Panc1 (cell line): ENCODE measurements at regions not wholly inside any gene's neighbourhood (a gene's known extent, or its start where the extent isn't known, plus 50 kb on each side); places are given as distances from the start of the nearest gene placed in this dataset.
A peak's percentile ranks its signal among the peaks of the same experiment; 100 is the strongest.

ENCODE experiments used
- ATAC-seq: fragments of 200-7000 bp; cut with Tn5 transposase; 2 replicates; pipeline ENCODE4 v1.9.1; 2020; ENCODE audit warnings: mild to moderate bottlenecking, moderate library complexity
- BruUV-seq: library from RNA; stranded (reverse); fragments of 400-500 nt; replicated peaks from 2 replicates; lab custom pipeline; 2021; lab: Mats Ljungman, UMichigan
- CTCF ChIA-PET: fragments of 300-600 bp; sonication (Branson Sonifier 250); formaldehyde crosslinking; loops from one replicate; lab custom pipeline; 2022; ENCODE audit warnings: antibody characterized with exemption; lab: Charles Lee
- POLR2A ChIA-PET: fragments of 300-600 bp; sonication (Branson Sonifier 250); formaldehyde crosslinking; loops from one replicate; lab custom pipeline; 2022; ENCODE audit warnings: antibody characterized with exemption; lab: Charles Lee
- DNase-seq: peaks from one replicate; pipeline ENCODE4 v3.0.0-alpha.2; 2010; ENCODE audit warnings: low read depth, low spot score
- H3K27ac ChIP-seq: 2 replicates; pipeline ENCODE4 v1.5.1; 2011; ENCODE audit warnings: mild to moderate bottlenecking, low read length, inconsistent platforms
- H3K27me3 ChIP-seq: fragments of 200-500 bp; sonication (Bioruptor generic); 2 replicates; pipeline ENCODE4 v1.6.0; 2014; ENCODE audit warnings: low read length, inconsistent platforms; ENCODE audit not compliant: control insufficient read depth, insufficient read depth
- H3K36me3 ChIP-seq: fragments of 200-500 bp; sonication (Bioruptor generic); 2 replicates; pipeline ENCODE4 v1.5.1; 2014; ENCODE audit warnings: inconsistent platforms, mild to moderate bottlenecking, low read length, moderate library complexity; ENCODE audit not compliant: control insufficient read depth, insufficient read depth
- H3K4me1 ChIP-seq: 2 replicates; pipeline ENCODE4 v1.5.1; 2011; ENCODE audit warnings: inconsistent platforms, mild to moderate bottlenecking, low read length, moderate library complexity; ENCODE audit not compliant: control insufficient read depth, insufficient read depth
- H3K4me3 ChIP-seq, 2 experiments: 2 replicates each; pipeline ENCODE4 v1.5.1; 2011 to 2012; ENCODE audit warnings: low read depth in 2 of 2, low read length in 2 of 2, mild to moderate bottlenecking in 2 of 2, inconsistent platforms in 1 of 2, moderate library complexity in 1 of 2
- H3K9me3 ChIP-seq: fragments of 200-500 bp; sonication (Bioruptor generic); 2 replicates; pipeline ENCODE4 v1.5.1; 2014; ENCODE audit warnings: low read depth, mild to moderate bottlenecking, inconsistent platforms, low read length, moderate library complexity; ENCODE audit not compliant: control insufficient read depth, insufficient read depth
- POLR2AphosphoS5 ChIP-seq: IDR thresholded peaks from 2 replicates; pipeline ENCODE4 v1.6.1; 2012; ENCODE audit warnings: mild to moderate bottlenecking, low read depth, low read length, moderate library complexity
- SIN3A ChIP-seq: IDR thresholded peaks from 2 replicates; pipeline ENCODE4 v1.6.1; 2012; ENCODE audit warnings: low read depth, mild to moderate bottlenecking, low read length, moderate library complexity, borderline replicate concordance; ENCODE audit not compliant: insufficient read depth
- TCF7L2 ChIP-seq: IDR thresholded peaks from 2 replicates; pipeline ENCODE4 v1.6.1; 2011; ENCODE audit warnings: mild to moderate bottlenecking, low read depth, low read length, inconsistent platforms
- in situ Hi-C: cut with HindIII; loops from 2 replicates; pipeline ENCODE4 v1.10.0; 2016; ENCODE audit warnings: low sequenced_read_pairs, low pct_unique_long_range_greater_than_20kb
- intact Hi-C: fragments of 100-400 bp; cut with micrococcal nuclease; formaldehyde crosslinking; loops from one replicate; pipeline ENCODE4 v1.10.0; 2022; ENCODE audit not compliant: unreplicated experiment
- TF ChIP-seq, protein P1 (sequence below), 2 experiments: IDR thresholded peaks; 2 replicates each; pipeline ENCODE4 v1.6.1; 2011 to 2012; ENCODE audit warnings: low read depth in 2 of 2, control low read depth in 1 of 2, low read length in 1 of 2, mild to moderate bottlenecking in 1 of 2, moderate library complexity in 1 of 2; ENCODE audit not compliant: insufficient read depth in 1 of 2
- TF ChIP-seq, protein P2 (sequence below): fragments of 450-650 bp; IDR thresholded peaks from 2 replicates; pipeline ENCODE4 v1.5.1; 2017; ENCODE audit warnings: mild to moderate bottlenecking

DNA sequence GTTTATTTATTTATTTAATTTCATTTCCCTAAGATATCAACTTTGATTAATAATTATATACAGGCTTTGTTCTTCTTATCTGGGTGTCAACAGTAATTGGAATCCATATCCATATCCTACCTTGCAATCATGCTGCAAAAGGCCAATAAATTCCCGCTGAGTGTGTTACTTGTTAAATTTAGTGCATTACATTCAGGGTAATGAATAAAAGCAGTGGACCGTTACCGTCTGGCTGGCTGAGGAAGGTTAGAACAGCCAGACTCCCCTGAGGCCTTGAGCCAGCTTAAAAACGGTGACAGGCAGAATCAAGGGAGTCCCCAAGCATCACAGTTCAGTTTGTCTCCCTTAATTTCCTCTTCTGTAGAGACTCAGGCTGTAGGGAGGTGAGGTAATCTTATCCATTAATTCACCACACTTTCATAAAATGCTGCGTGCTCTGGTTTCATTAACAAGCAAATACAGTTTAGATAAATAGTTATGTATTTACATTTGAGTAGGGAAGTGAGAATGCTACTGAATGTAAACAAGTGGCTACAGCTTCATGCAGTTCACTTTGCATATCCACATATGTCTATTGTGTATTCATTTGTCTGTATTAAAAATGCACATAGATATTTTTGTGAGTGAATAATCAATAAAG, 888.2 kb upstream of the CXADR start:
- BruUV-seq: no TSS peak
- Histone ChIP-seq H3K4me3 (no peak overlapping the region), H3K27ac (no peak overlapping the region), H3K9me3 (no peaks in the 10 kb centered on the region), H3K4me1 (no peaks in the 10 kb centered on the region; the same call in 1 of the 2 replicates), H3K27me3 (no peaks in the 10 kb centered on the region), H3K36me3 (no peaks in the 10 kb centered on the region)
- peak; percentile 85 for TF ChIP-seq TCF7L2
- TF ChIP-seq, protein P1, sequence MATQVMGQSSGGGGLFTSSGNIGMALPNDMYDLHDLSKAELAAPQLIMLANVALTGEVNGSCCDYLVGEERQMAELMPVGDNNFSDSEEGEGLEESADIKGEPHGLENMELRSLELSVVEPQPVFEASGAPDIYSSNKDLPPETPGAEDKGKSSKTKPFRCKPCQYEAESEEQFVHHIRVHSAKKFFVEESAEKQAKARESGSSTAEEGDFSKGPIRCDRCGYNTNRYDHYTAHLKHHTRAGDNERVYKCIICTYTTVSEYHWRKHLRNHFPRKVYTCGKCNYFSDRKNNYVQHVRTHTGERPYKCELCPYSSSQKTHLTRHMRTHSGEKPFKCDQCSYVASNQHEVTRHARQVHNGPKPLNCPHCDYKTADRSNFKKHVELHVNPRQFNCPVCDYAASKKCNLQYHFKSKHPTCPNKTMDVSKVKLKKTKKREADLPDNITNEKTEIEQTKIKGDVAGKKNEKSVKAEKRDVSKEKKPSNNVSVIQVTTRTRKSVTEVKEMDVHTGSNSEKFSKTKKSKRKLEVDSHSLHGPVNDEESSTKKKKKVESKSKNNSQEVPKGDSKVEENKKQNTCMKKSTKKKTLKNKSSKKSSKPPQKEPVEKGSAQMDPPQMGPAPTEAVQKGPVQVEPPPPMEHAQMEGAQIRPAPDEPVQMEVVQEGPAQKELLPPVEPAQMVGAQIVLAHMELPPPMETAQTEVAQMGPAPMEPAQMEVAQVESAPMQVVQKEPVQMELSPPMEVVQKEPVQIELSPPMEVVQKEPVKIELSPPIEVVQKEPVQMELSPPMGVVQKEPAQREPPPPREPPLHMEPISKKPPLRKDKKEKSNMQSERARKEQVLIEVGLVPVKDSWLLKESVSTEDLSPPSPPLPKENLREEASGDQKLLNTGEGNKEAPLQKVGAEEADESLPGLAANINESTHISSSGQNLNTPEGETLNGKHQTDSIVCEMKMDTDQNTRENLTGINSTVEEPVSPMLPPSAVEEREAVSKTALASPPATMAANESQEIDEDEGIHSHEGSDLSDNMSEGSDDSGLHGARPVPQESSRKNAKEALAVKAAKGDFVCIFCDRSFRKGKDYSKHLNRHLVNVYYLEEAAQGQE (IDR thresholded peaks at IDR 0.05; ENCODE audit: insufficient read depth in 1 of 2, low read depth in 2 of 2, low read length in 1 of 2): no peak
- ATAC-seq (no peak), DNase-seq (no peak)
- intact Hi-C loops: no loop called here
- CTCF ChIA-PET: no interaction called here
- in situ Hi-C loops: no loop called here
- POLR2A ChIA-PET: no interaction called here

GRCh38 chr21:16625491-16625890, 887.4 kb upstream of the CXADR start:
- no peak for ATAC-seq
- ChIA-PET POLR2A (no interaction called here), CTCF (no interaction called here)
- no peaks in the 10 kb centered on the region for H3K27me3 ChIP-seq
- in situ Hi-C loops (no loop called here), intact Hi-C loops (no loop called here)
- BruUV-seq: no TSS peak
- no peak overlapping the region for H3K27ac ChIP-seq
- TF ChIP-seq SIN3A (no peak), TCF7L2 (no peak), POLR2AphosphoS5 (no peak)
- TF ChIP-seq, protein P2, sequence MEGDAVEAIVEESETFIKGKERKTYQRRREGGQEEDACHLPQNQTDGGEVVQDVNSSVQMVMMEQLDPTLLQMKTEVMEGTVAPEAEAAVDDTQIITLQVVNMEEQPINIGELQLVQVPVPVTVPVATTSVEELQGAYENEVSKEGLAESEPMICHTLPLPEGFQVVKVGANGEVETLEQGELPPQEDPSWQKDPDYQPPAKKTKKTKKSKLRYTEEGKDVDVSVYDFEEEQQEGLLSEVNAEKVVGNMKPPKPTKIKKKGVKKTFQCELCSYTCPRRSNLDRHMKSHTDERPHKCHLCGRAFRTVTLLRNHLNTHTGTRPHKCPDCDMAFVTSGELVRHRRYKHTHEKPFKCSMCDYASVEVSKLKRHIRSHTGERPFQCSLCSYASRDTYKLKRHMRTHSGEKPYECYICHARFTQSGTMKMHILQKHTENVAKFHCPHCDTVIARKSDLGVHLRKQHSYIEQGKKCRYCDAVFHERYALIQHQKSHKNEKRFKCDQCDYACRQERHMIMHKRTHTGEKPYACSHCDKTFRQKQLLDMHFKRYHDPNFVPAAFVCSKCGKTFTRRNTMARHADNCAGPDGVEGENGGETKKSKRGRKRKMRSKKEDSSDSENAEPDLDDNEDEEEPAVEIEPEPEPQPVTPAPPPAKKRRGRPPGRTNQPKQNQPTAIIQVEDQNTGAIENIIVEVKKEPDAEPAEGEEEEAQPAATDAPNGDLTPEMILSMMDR: no peak
- TF ChIP-seq, protein P1 (IDR thresholded peaks at IDR 0.05; ENCODE audit: insufficient read depth in 1 of 2, low read depth in 2 of 2, low read length in 1 of 2): no peak
- no peaks in the 10 kb centered on the region for H3K36me3 ChIP-seq
- H3K4me3 ChIP-seq: no peak overlapping the region
- no peaks in the 10 kb centered on the region for H3K9me3 ChIP-seq
- no peaks in the 10 kb centered on the region; the same call in 1 of the 2 replicates for H3K4me1 ChIP-seq
- DNase-seq: no peak
